ENCODE measurements at regions not wholly inside any gene's neighbourhood (a gene's known extent, or its start where the extent isn't known, plus 50 kb on each side); places are given as distances from the start of the nearest gene placed in this dataset.

DNA sequence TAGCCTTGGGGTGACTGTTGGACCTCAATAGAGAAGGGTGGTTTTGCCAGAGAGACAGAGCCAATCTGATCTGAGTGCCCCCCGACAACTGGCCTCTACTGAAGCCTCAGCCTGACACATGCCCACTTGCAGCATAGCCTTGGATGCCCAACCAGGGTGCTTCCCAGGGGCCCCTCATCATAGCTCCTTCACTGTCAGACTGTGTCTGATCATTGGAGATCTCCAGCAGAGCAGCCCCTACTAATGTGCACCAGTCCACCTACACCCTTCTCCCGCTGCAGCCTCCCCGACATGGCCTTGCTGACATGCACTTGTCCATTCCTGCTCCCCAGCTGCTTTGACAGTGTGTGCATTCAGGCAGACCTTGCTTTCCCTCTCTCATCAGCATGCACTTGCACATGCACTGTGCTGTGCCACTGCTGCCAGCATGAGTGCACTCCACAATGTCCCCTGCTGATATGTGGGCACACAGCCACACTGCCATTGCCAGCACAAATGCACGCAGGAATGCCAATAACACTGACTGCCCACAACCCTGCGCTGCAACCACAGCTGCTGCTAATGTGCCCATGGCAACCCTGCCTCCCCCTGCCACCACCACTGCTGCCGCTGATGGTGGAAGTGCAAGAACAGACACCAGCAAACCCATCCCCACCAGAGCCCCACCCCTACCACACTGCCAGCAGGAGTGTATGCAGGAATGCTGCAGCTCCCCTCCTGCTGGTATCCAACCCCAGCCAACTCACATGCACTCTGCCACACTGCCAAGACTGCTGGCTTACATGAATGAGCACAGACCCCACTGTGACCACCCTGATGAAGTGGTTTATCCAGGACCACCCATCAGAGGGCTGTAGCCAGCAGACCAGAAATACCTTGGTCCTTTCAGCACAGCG, 68.1 kb upstream of the ZMAT1 start:
- DNase-seq (ENCODE audit: insufficient read length, low spot score) (no peak), FAIRE-seq (no peak)

DNA sequence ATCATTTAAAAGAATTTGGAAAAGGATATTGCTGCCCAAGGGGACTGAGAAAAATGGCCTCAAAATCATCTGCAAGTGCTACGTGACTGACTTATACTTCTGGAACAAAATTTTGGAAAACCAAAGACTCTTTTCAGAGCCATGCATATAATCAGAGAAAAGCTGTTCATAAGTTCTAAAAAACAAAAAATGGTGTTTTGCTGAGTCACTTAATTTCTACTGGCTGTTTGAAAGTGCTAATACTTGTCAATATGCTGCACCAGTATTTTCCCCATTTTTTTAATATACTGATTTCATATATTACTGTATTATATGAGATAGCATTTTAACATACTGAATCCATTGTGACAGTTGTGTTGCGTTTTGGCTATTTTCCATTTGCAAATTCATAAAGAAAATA, 61.5 kb upstream of the ZMAT1 start:
- no peak for DNase-seq (ENCODE audit: insufficient read length, low spot score)
- FAIRE-seq: no peak
- no peak for TF ChIP-seq POLR2AphosphoS5 (IDR thresholded peaks at IDR 0.05; ENCODE audit: low read depth, low read length)
- no peak for TF ChIP-seq PAX5 (IDR thresholded peaks at IDR 0.05; ENCODE audit: insufficient read depth, low read length, severe bottlenecking)
- TF ChIP-seq POLR2A (IDR thresholded peaks at IDR 0.05; ENCODE audit: low read depth, low read length): no peak
- no peak for TF ChIP-seq SPI1 (IDR thresholded peaks at IDR 0.05; ENCODE audit: low read depth, low read length)
- no peak for TF ChIP-seq POU2F2 (IDR thresholded peaks at IDR 0.05; ENCODE audit: low read depth, low read length)
- TF ChIP-seq TAF1 (IDR thresholded peaks at IDR 0.05; ENCODE audit: low read depth, low read length): no peak

More for the DNA sequence above, 68.1 kb upstream of the ZMAT1 start:
- TF ChIP-seq POLR2A (IDR thresholded peaks at IDR 0.05; ENCODE audit: low read depth, low read length) (no peak), PAX5 (IDR thresholded peaks at IDR 0.05; ENCODE audit: insufficient read depth, low read length, severe bottlenecking) (no peak), TAF1 (IDR thresholded peaks at IDR 0.05; ENCODE audit: low read depth, low read length) (no peak), POLR2AphosphoS5 (IDR thresholded peaks at IDR 0.05; ENCODE audit: low read depth, low read length) (no peak), POU2F2 (IDR thresholded peaks at IDR 0.05; ENCODE audit: low read depth, low read length) (no peak), SPI1 (IDR thresholded peaks at IDR 0.05; ENCODE audit: low read depth, low read length) (no peak)

DNA sequence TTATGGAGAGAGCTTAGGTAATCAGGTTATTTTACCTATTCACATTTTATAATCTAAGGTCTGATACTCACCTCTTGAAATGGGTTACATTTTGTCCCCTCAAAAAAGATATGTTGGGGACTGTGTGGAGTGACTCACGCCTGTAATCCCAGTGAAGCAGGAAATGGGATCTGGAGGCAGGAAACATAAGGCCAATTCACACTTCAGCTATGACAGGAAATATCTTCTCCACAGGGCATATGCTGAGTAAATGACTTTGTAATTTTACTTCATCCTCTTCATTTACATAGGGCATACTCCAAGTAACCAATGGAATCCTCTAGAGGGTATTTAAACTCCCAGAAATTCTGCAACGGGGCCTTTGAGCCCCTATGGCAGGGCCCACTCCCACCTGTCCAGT, 54.8 kb upstream of the ZMAT1 start:
- FAIRE-seq (no peak), DNase-seq (ENCODE audit: insufficient read length, low spot score) (no peak)
- no peak for TF ChIP-seq POLR2AphosphoS5 (IDR thresholded peaks at IDR 0.05; ENCODE audit: low read depth, low read length)
